ENCODE measurements at regions not wholly inside any gene's neighbourhood (a gene's known extent, or its start where the extent isn't known, plus 50 kb on each side); places are given as distances from the start of the nearest gene placed in this dataset.

DNA sequence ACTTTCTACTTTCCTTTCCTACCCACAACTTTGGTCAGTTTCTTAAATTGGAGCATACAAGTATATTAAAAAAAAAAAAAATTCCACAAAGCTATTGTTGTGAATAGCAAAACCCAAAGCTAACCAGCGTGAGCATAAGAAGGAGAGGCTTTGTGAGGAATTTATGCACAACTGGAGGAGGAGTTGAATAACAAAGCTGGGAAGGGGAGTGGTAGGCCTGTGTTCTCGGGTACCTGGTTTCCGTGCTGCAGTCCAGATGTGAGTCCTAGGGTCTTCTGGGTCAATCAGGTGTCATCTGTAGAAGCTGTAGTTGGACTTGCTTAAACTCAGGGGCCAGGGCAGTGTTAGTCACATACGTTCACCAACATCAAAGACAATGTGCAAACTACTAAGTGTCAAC, 422.5 kb upstream of the SGCG start:
- TF ChIP-seq, protein P1, sequence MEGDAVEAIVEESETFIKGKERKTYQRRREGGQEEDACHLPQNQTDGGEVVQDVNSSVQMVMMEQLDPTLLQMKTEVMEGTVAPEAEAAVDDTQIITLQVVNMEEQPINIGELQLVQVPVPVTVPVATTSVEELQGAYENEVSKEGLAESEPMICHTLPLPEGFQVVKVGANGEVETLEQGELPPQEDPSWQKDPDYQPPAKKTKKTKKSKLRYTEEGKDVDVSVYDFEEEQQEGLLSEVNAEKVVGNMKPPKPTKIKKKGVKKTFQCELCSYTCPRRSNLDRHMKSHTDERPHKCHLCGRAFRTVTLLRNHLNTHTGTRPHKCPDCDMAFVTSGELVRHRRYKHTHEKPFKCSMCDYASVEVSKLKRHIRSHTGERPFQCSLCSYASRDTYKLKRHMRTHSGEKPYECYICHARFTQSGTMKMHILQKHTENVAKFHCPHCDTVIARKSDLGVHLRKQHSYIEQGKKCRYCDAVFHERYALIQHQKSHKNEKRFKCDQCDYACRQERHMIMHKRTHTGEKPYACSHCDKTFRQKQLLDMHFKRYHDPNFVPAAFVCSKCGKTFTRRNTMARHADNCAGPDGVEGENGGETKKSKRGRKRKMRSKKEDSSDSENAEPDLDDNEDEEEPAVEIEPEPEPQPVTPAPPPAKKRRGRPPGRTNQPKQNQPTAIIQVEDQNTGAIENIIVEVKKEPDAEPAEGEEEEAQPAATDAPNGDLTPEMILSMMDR (IDR thresholded peaks at IDR 0.05; ENCODE audit: borderline replicate concordance, insufficient read depth, low read depth, low read length), result no peak
- H3K4me3 ChIP-seq (ENCODE audit: low read depth, low read length), result no peak overlapping the region

DNA sequence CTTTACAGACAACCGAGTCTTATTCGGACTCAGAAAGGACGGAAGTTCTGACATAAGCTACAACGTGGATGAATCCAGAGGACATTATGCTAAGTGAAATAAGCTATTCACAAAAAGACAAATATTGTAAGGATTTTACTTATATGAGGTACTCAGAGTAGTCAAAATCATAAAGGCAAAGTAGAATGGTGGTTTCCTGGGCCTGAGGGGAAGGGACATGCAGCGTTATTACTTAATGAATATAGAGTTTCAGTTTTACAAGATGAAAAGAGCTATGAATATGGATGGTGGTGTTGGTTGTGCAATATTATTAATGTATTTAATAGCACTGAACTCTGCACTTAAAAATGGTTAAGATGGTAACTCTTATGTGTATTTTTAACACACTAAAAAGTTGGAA, 419.1 kb upstream of the SGCG start:
- H3K4me3 ChIP-seq (ENCODE audit: low read depth, low read length), result no peak overlapping the region
- TF ChIP-seq, protein P1 (IDR thresholded peaks at IDR 0.05; ENCODE audit: borderline replicate concordance, insufficient read depth, low read depth, low read length), result no peak

DNA sequence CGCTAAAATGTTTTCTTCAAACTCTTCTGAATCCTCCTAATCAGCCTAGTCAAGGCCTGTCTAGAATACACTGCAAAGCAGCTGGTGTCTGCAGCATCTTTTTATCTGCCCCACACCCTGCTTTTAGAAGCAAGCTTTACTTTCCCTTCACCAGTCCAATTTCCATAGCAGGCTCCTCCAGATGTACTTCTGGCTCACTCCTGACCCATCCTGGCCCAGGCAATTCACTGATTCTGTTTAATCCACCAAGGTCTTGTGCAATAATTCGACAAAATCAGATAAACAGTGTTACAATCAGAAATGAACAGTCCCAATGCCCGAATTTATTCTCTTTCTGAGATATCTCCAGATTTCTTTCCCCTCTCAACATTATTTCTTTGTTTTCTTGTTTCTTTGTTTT, 415.2 kb upstream of the SGCG start:
- no peak overlapping the region for H3K4me3 ChIP-seq (ENCODE audit: low read depth, low read length)
- TF ChIP-seq, protein P1 (IDR thresholded peaks at IDR 0.05; ENCODE audit: borderline replicate concordance, insufficient read depth, low read depth, low read length), result no peak

DNA sequence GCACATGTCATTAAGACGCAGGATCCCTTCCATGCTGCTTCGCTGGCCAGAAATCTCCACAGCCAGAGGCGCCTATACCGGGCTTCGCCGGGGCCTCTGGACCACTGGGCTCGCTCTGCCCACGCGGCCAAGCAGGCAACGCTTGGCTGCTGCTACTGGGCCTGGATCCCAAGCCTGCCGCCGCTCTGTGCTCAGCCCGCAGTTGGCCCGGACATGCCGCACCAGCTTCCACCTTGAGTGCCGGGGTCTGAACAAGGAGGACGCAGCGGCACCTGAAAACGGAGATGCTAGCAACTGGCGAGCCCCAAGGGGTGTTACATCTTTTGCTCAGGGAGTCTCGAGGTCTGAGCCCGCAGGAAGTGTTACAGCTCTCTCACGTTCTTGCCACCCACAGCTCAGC, 409.9 kb upstream of the SGCG start:
- H3K4me3 ChIP-seq (ENCODE audit: low read depth, low read length), result no peak overlapping the region
- TF ChIP-seq, protein P1 (IDR thresholded peaks at IDR 0.05; ENCODE audit: borderline replicate concordance, insufficient read depth, low read depth, low read length), result no peak

DNA sequence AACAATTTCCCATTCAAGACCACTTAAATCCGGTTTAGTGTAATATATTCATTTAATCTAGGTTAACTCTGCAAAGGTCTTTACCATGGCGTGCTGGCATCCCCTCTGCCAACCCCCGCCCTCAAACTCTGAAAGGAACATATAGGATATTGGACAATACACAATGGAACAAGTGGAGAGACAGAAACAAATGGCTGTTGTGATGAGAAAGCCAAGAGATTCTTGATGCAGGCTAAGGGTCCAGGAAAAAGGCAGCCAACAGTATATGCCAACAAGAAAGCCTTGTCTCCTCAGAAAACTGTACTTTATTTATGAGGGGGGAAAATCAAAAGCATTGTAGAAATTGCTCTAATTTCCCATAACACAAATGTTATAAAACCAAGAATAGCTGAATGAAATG, 407.3 kb upstream of the SGCG start:
- TF ChIP-seq, protein P1 (IDR thresholded peaks at IDR 0.05; ENCODE audit: borderline replicate concordance, insufficient read depth, low read depth, low read length), result no peak

DNA sequence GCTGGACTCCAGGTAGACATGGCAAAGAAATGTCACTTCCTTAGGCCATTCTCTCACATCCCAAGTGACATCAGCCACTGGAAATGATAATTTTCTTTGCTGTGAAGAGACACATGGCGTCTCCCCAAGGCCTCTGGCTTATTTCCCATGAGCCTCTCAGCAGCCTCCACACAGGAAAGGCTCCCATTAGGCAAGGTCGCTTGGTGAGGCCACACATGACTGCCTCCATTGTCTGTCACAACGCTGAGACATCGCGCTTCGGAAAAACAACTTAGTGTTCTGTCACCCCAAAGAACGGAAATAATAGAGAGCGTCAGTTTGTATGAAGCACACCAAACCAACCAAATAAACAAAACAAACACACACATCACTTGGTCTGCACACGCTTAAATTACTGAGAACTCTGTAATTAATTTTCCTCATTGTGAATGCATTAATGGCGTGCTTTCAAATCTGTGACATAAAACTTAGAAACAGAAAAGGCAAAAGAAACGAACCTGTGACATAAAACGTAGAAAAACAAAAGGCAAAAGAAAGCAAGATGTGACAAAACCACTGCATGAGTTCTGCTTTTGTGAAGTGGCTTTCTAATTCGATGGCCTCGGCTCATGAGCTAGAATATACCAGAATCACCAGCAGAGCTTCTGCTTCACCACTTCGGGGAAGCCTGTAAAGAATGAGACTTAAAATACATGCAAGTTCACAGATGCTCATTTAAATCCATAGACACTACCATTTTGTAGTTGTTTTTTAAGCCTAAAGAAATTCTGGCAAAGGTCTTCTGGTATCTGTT, 404.2 kb upstream of the SGCG start:
- TF ChIP-seq, protein P1 (IDR thresholded peaks at IDR 0.05; ENCODE audit: borderline replicate concordance, insufficient read depth, low read depth, low read length), result no peak
- no peak overlapping the region for H3K4me3 ChIP-seq (ENCODE audit: low read depth, low read length)

More for the DNA sequence above, 407.3 kb upstream of the SGCG start:
- H3K4me3 ChIP-seq (ENCODE audit: low read depth, low read length), result no peak overlapping the region

DNA sequence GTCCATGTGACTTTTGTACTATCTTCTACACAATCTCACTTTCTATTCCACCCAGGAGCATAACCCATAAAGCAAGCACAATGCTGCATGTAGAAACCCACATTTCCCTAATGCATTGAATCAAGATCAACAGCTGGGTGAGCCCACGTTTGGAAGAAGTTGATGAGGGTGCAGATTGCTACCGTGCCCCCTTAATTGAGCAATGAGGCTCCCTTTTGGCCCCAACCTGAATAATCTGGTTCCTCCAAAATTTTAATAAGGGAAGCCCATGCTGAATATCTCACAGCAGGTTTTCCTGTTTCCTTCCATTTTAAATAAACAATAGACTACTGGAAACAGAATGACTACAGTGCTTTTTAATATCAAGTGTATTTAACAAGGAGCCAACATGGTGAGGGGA, 403.6 kb upstream of the SGCG start:
- TF ChIP-seq, protein P1 (IDR thresholded peaks at IDR 0.05; ENCODE audit: borderline replicate concordance, insufficient read depth, low read depth, low read length), result no peak
- H3K4me3 ChIP-seq (ENCODE audit: low read depth, low read length), result no peak overlapping the region

Measured in GM12875 (cell line).